H9 (cell line): ENCODE measurements at regions not wholly inside any gene's neighbourhood (a gene's known extent, or its start where the extent isn't known, plus 50 kb on each side); places are given as distances from the start of the nearest gene placed in this dataset.

Source experiments
- DNase-seq: peaks from one replicate; pipeline ENCODE4 v3.0.0-alpha.2; 2017
- H2AFZ ChIP-seq: one replicate; pipeline ENCODE4 v1.6.1; 2013; ENCODE audit warnings: mild to moderate bottlenecking, low read length, control low read depth, moderate library complexity
- H2AK5ac ChIP-seq: 2 replicates; pipeline ENCODE4 v1.6.1; 2013; ENCODE audit warnings: low read length, control low read depth, mixed read lengths; ENCODE audit not compliant: insufficient read length
- H2BK120ac ChIP-seq: one replicate; pipeline ENCODE4 v1.6.1; 2013; ENCODE audit warnings: low read depth, mild to moderate bottlenecking, low read length, control low read depth, inconsistent platforms; ENCODE audit not compliant: poor library complexity, severe bottlenecking
- H2BK12ac ChIP-seq: 2 replicates; pipeline ENCODE4 v1.6.1; 2013; ENCODE audit warnings: low read length, control low read depth, mixed read lengths, low read depth; ENCODE audit not compliant: insufficient read length
- H2BK15ac ChIP-seq: 2 replicates; pipeline ENCODE4 v1.6.1; 2013; ENCODE audit warnings: low read depth, low read length, control low read depth
- H2BK20ac ChIP-seq: one replicate; pipeline ENCODE4 v1.6.1; 2013; ENCODE audit warnings: low read depth, mild to moderate bottlenecking, low read length, control low read depth, inconsistent platforms; ENCODE audit not compliant: poor library complexity, severe bottlenecking
- H2BK5ac ChIP-seq: 2 replicates; pipeline ENCODE4 v1.6.1; 2013; ENCODE audit warnings: low read length, control low read depth, mixed read lengths; ENCODE audit not compliant: insufficient read length
- H3K14ac ChIP-seq: 2 replicates; pipeline ENCODE4 v1.6.1; 2013; ENCODE audit warnings: low read length, control low read depth; ENCODE audit not compliant: insufficient read depth
- H3K18ac ChIP-seq: 2 replicates; pipeline ENCODE4 v1.6.1; 2013; ENCODE audit warnings: low read depth, mild to moderate bottlenecking, mixed read lengths, low read length, control low read depth; ENCODE audit not compliant: insufficient read length
- H3K23ac ChIP-seq: 2 replicates; pipeline ENCODE4 v1.6.1; 2013; ENCODE audit warnings: low read length, control low read depth, mixed read lengths, low read depth; ENCODE audit not compliant: insufficient read length
- H3K23me2 ChIP-seq: 2 replicates; pipeline ENCODE4 v1.6.1; 2013; ENCODE audit warnings: low read depth, mild to moderate bottlenecking, mixed read lengths, low read length, control low read depth; ENCODE audit not compliant: insufficient read length, poor library complexity, severe bottlenecking
- H3K27ac ChIP-seq: 2 replicates; pipeline ENCODE4 v1.5.1; 2013; ENCODE audit warnings: low read length, control low read depth, mixed read lengths, low read depth; ENCODE audit not compliant: insufficient read length
- H3K27me3 ChIP-seq: 2 replicates; pipeline ENCODE4 v1.6.1; 2013; ENCODE audit warnings: low read length, control low read depth, inconsistent platforms; ENCODE audit not compliant: insufficient read depth
- H3K4ac ChIP-seq: 2 replicates; pipeline ENCODE4 v1.6.1; 2013; ENCODE audit warnings: low read depth, mild to moderate bottlenecking, control low read depth, inconsistent platforms, low read length, moderate library complexity
- H3K4me1 ChIP-seq: 2 replicates; pipeline ENCODE4 v1.6.1; 2013; ENCODE audit warnings: low read length, control low read depth, inconsistent platforms; ENCODE audit not compliant: insufficient read depth
- H3K4me2 ChIP-seq: 2 replicates; pipeline ENCODE4 v1.6.1; 2013; ENCODE audit warnings: low read length, control low read depth, mixed read lengths; ENCODE audit not compliant: insufficient read length, insufficient read depth
- H3K56ac ChIP-seq: 2 replicates; pipeline ENCODE4 v1.6.1; 2013; ENCODE audit warnings: low read depth, mild to moderate bottlenecking, mixed read lengths, low read length, control low read depth; ENCODE audit not compliant: insufficient read length
- H3K79me1 ChIP-seq: 2 replicates; pipeline ENCODE4 v1.6.1; 2013; ENCODE audit warnings: low read depth, mild to moderate bottlenecking, moderate library complexity, low read length, control low read depth, inconsistent platforms; ENCODE audit not compliant: insufficient read depth, poor library complexity, severe bottlenecking
- H3K79me2 ChIP-seq: 2 replicates; pipeline ENCODE4 v1.6.1; 2013; ENCODE audit warnings: low read length, control low read depth, inconsistent platforms; ENCODE audit not compliant: insufficient read depth
- H3K9ac ChIP-seq: 2 replicates; pipeline ENCODE4 v1.6.1; 2013; ENCODE audit warnings: low read length, control low read depth, mixed read lengths; ENCODE audit not compliant: insufficient read length; ENCODE audit errors: extremely low read depth
- H3K9me3 ChIP-seq: one replicate; pipeline ENCODE4 v1.6.1; 2013; ENCODE audit warnings: low read depth, low read length, inconsistent platforms; ENCODE audit not compliant: control insufficient read depth
- H3T11ph ChIP-seq: one replicate; pipeline ENCODE4 v1.6.1; 2013; ENCODE audit warnings: mild to moderate bottlenecking, low read length, control low read depth, inconsistent platforms
- H4K20me1 ChIP-seq: one replicate; pipeline ENCODE4 v1.6.1; 2013; ENCODE audit not compliant: control insufficient read depth, insufficient read length, insufficient read depth
- H4K5ac ChIP-seq: 2 replicates; pipeline ENCODE4 v1.6.1; 2013; ENCODE audit warnings: low read depth, mild to moderate bottlenecking, mixed read lengths, low read length, control low read depth; ENCODE audit not compliant: insufficient read length
- H4K8ac ChIP-seq: replicated peaks from 2 replicates; pipeline ENCODE4 v1.6.1; 2013; ENCODE audit warnings: low read length, control low read depth, mixed read lengths, low read depth; ENCODE audit not compliant: insufficient read length
- H4K91ac ChIP-seq: 2 replicates; pipeline ENCODE4 v1.6.1; 2013; ENCODE audit warnings: low read depth, mild to moderate bottlenecking, moderate library complexity, mixed read lengths, low read length, control low read depth; ENCODE audit not compliant: insufficient read length
- H3K27ac Mint-ChIP-seq, 3 experiments: 2 replicates in 2 of 3; 3 replicates in 1 of 3; pipeline ENCODE4 v1.8.0; 2020 to 2021; ENCODE audit warnings: mixed read lengths in 3 of 3, mild to moderate bottlenecking in 1 of 3, moderate library complexity in 1 of 3
- H3K27me3 Mint-ChIP-seq: 2 replicates; pipeline ENCODE4 v1.8.0; 2021; ENCODE audit warnings: low read depth, mild to moderate bottlenecking, moderate library complexity, mixed read lengths
- H3K36me3 Mint-ChIP-seq, 3 experiments: 2 replicates in 2 of 3; 3 replicates in 1 of 3; pipeline ENCODE4 v1.8.0; 2020 to 2021; ENCODE audit warnings: low read depth in 3 of 3, mixed read lengths in 3 of 3; ENCODE audit not compliant: insufficient read depth in 1 of 3
- H3K4me1 Mint-ChIP-seq, 2 experiments: 2 replicates each; pipeline ENCODE4 v1.8.0; 2020; ENCODE audit warnings: mixed read lengths in 2 of 2
- H3K4me3 Mint-ChIP-seq, 2 experiments: 2 replicates in 1 of 2; 3 replicates in 1 of 2; pipeline ENCODE4 v1.8.0; 2020 to 2021; ENCODE audit warnings: mild to moderate bottlenecking in 2 of 2, mixed read lengths in 2 of 2, moderate library complexity in 1 of 2
- H3K9me3 Mint-ChIP-seq, 2 experiments: 2 replicates in 1 of 2; 3 replicates in 1 of 2; pipeline ENCODE4 v1.8.0; 2020; ENCODE audit warnings: mild to moderate bottlenecking in 2 of 2, mixed read lengths in 2 of 2, moderate library complexity in 1 of 2
- CTCF ChIP-seq: fragments of 200-600 bp; sonication (generic); conservative IDR thresholded peaks from 3 replicates; pipeline ENCODE4 v1.8.0; 2021; ENCODE audit warnings: antibody characterized with exemption, mild to moderate bottlenecking
- WGBS: extraction: QIAGEN DNeasy Blood & Tissue Kit; methylation state at CpG from one replicate; pipeline ENCODE4 v1.1.7; 2013; ENCODE audit warnings: missing lambda C conversion rate, low lambda C conversion rate, mixed read lengths; ENCODE audit not compliant: insufficient read length; ENCODE audit errors: extremely low coverage; 5-methylcytosine and 5-hydroxymethylcytosine counted together

DNA sequence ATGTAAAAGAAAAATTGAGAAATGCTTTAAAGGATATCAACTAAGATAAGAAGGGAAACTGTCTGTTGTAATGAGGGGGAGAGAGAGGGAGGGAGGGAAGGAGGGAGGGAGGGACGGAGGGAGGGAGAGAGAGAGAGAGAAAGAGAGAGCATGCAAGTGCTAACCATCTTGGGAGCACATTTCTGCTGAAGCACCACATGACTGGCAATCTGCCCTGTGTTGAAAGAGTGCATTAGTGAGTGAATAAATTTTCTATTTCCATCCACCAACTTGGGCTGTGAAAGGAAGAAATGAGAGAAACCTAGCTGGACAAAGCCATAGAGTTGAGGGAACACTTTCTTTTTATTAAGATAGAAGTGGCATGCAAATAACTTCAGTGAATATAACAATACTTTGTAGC, 110.7 kb downstream of the TMX3 start:
- Histone ChIP-seq H3K27ac (no peak overlapping the region), H3K18ac (no peak overlapping the region), H3K79me1 (no peaks in the 10 kb centered on the region), H4K20me1 (no peaks in the 10 kb centered on the region), H3K9me3 (no peaks in the 10 kb centered on the region), H2AFZ (no peak overlapping the region), H2AK5ac (no peak overlapping the region), H3K4me1 (no peaks in the 10 kb centered on the region), H3K56ac (no peak overlapping the region), H3K23me2 (no peaks in the 10 kb centered on the region), H3K79me2 (no peaks in the 10 kb centered on the region), H3K4ac (no peak overlapping the region), H2BK15ac (no peak overlapping the region), H3K23ac (no peak overlapping the region), H3K27me3 (no peaks in the 10 kb centered on the region), H2BK12ac (no peak overlapping the region), H4K91ac (no peak overlapping the region), H3K9ac (no peak overlapping the region), H2BK20ac (no peak overlapping the region), H3K4me2 (no peak overlapping the region), H2BK120ac (no peak overlapping the region), H2BK5ac (no peak overlapping the region), H3T11ph (no peak overlapping the region), H3K14ac (peak overlapping the region; percentile 24; the same call in 1 of the 2 replicates), H4K8ac (no peak overlapping the region), H4K5ac (no peak overlapping the region)
- no peak for DNase-seq
- H3K36me3 Mint-ChIP-seq: no peaks in the 10 kb centered on the region
- no CpG with 5 or more reads among the region's 1 CpG for WGBS
- H3K27me3 Mint-ChIP-seq: no peaks in the 10 kb centered on the region
- H3K4me3 Mint-ChIP-seq: no peak overlapping the region
- no peaks in the 10 kb centered on the region for H3K4me1 Mint-ChIP-seq
- no peak overlapping the region for H3K27ac Mint-ChIP-seq
- no peak for TF ChIP-seq CTCF
- H3K9me3 Mint-ChIP-seq: no peaks in the 10 kb centered on the region
